H9 (cell line): ENCODE measurements at regions not wholly inside any gene's neighbourhood (a gene's known extent, or its start where the extent isn't known, plus 50 kb on each side); places are given as distances from the start of the nearest gene placed in this dataset.

Experiments
- DNase-seq: peaks from one replicate; pipeline ENCODE4 v3.0.0-alpha.2; 2017
- H2AFZ ChIP-seq: one replicate; pipeline ENCODE4 v1.6.1; 2013; ENCODE audit warnings: mild to moderate bottlenecking, low read length, control low read depth, moderate library complexity
- H2AK5ac ChIP-seq: 2 replicates; pipeline ENCODE4 v1.6.1; 2013; ENCODE audit warnings: low read length, control low read depth, mixed read lengths; ENCODE audit not compliant: insufficient read length
- H2BK120ac ChIP-seq: one replicate; pipeline ENCODE4 v1.6.1; 2013; ENCODE audit warnings: low read depth, mild to moderate bottlenecking, low read length, control low read depth, inconsistent platforms; ENCODE audit not compliant: poor library complexity, severe bottlenecking
- H2BK12ac ChIP-seq: 2 replicates; pipeline ENCODE4 v1.6.1; 2013; ENCODE audit warnings: low read length, control low read depth, mixed read lengths, low read depth; ENCODE audit not compliant: insufficient read length
- H2BK15ac ChIP-seq: 2 replicates; pipeline ENCODE4 v1.6.1; 2013; ENCODE audit warnings: low read depth, low read length, control low read depth
- H2BK20ac ChIP-seq: one replicate; pipeline ENCODE4 v1.6.1; 2013; ENCODE audit warnings: low read depth, mild to moderate bottlenecking, low read length, control low read depth, inconsistent platforms; ENCODE audit not compliant: poor library complexity, severe bottlenecking
- H2BK5ac ChIP-seq: 2 replicates; pipeline ENCODE4 v1.6.1; 2013; ENCODE audit warnings: low read length, control low read depth, mixed read lengths; ENCODE audit not compliant: insufficient read length
- H3K14ac ChIP-seq: 2 replicates; pipeline ENCODE4 v1.6.1; 2013; ENCODE audit warnings: low read length, control low read depth; ENCODE audit not compliant: insufficient read depth
- H3K18ac ChIP-seq: 2 replicates; pipeline ENCODE4 v1.6.1; 2013; ENCODE audit warnings: low read depth, mild to moderate bottlenecking, mixed read lengths, low read length, control low read depth; ENCODE audit not compliant: insufficient read length
- H3K23ac ChIP-seq: 2 replicates; pipeline ENCODE4 v1.6.1; 2013; ENCODE audit warnings: low read length, control low read depth, mixed read lengths, low read depth; ENCODE audit not compliant: insufficient read length
- H3K23me2 ChIP-seq: 2 replicates; pipeline ENCODE4 v1.6.1; 2013; ENCODE audit warnings: low read depth, mild to moderate bottlenecking, mixed read lengths, low read length, control low read depth; ENCODE audit not compliant: insufficient read length, poor library complexity, severe bottlenecking
- H3K27ac ChIP-seq: 2 replicates; pipeline ENCODE4 v1.5.1; 2013; ENCODE audit warnings: low read length, control low read depth, mixed read lengths, low read depth; ENCODE audit not compliant: insufficient read length
- H3K27me3 ChIP-seq: 2 replicates; pipeline ENCODE4 v1.6.1; 2013; ENCODE audit warnings: low read length, control low read depth, inconsistent platforms; ENCODE audit not compliant: insufficient read depth
- H3K4ac ChIP-seq: 2 replicates; pipeline ENCODE4 v1.6.1; 2013; ENCODE audit warnings: low read depth, mild to moderate bottlenecking, control low read depth, inconsistent platforms, low read length, moderate library complexity
- H3K4me1 ChIP-seq: 2 replicates; pipeline ENCODE4 v1.6.1; 2013; ENCODE audit warnings: low read length, control low read depth, inconsistent platforms; ENCODE audit not compliant: insufficient read depth
- H3K4me2 ChIP-seq: 2 replicates; pipeline ENCODE4 v1.6.1; 2013; ENCODE audit warnings: low read length, control low read depth, mixed read lengths; ENCODE audit not compliant: insufficient read length, insufficient read depth
- H3K56ac ChIP-seq: 2 replicates; pipeline ENCODE4 v1.6.1; 2013; ENCODE audit warnings: low read depth, mild to moderate bottlenecking, mixed read lengths, low read length, control low read depth; ENCODE audit not compliant: insufficient read length
- H3K79me1 ChIP-seq: 2 replicates; pipeline ENCODE4 v1.6.1; 2013; ENCODE audit warnings: low read depth, mild to moderate bottlenecking, moderate library complexity, low read length, control low read depth, inconsistent platforms; ENCODE audit not compliant: insufficient read depth, poor library complexity, severe bottlenecking
- H3K79me2 ChIP-seq: 2 replicates; pipeline ENCODE4 v1.6.1; 2013; ENCODE audit warnings: low read length, control low read depth, inconsistent platforms; ENCODE audit not compliant: insufficient read depth
- H3K9ac ChIP-seq: 2 replicates; pipeline ENCODE4 v1.6.1; 2013; ENCODE audit warnings: low read length, control low read depth, mixed read lengths; ENCODE audit not compliant: insufficient read length; ENCODE audit errors: extremely low read depth
- H3K9me3 ChIP-seq: one replicate; pipeline ENCODE4 v1.6.1; 2013; ENCODE audit warnings: low read depth, low read length, inconsistent platforms; ENCODE audit not compliant: control insufficient read depth
- H3T11ph ChIP-seq: one replicate; pipeline ENCODE4 v1.6.1; 2013; ENCODE audit warnings: mild to moderate bottlenecking, low read length, control low read depth, inconsistent platforms
- H4K20me1 ChIP-seq: one replicate; pipeline ENCODE4 v1.6.1; 2013; ENCODE audit not compliant: control insufficient read depth, insufficient read length, insufficient read depth
- H4K5ac ChIP-seq: 2 replicates; pipeline ENCODE4 v1.6.1; 2013; ENCODE audit warnings: low read depth, mild to moderate bottlenecking, mixed read lengths, low read length, control low read depth; ENCODE audit not compliant: insufficient read length
- H4K8ac ChIP-seq: replicated peaks from 2 replicates; pipeline ENCODE4 v1.6.1; 2013; ENCODE audit warnings: low read length, control low read depth, mixed read lengths, low read depth; ENCODE audit not compliant: insufficient read length
- H4K91ac ChIP-seq: 2 replicates; pipeline ENCODE4 v1.6.1; 2013; ENCODE audit warnings: low read depth, mild to moderate bottlenecking, moderate library complexity, mixed read lengths, low read length, control low read depth; ENCODE audit not compliant: insufficient read length
- H3K27ac Mint-ChIP-seq, 3 experiments: 2 replicates in 2 of 3; 3 replicates in 1 of 3; pipeline ENCODE4 v1.8.0; 2020 to 2021; ENCODE audit warnings: mixed read lengths in 3 of 3, mild to moderate bottlenecking in 1 of 3, moderate library complexity in 1 of 3
- H3K27me3 Mint-ChIP-seq: 2 replicates; pipeline ENCODE4 v1.8.0; 2021; ENCODE audit warnings: low read depth, mild to moderate bottlenecking, moderate library complexity, mixed read lengths
- H3K36me3 Mint-ChIP-seq, 3 experiments: 2 replicates in 2 of 3; 3 replicates in 1 of 3; pipeline ENCODE4 v1.8.0; 2020 to 2021; ENCODE audit warnings: low read depth in 3 of 3, mixed read lengths in 3 of 3; ENCODE audit not compliant: insufficient read depth in 1 of 3
- H3K4me1 Mint-ChIP-seq, 2 experiments: 2 replicates each; pipeline ENCODE4 v1.8.0; 2020; ENCODE audit warnings: mixed read lengths in 2 of 2
- H3K4me3 Mint-ChIP-seq, 2 experiments: 2 replicates in 1 of 2; 3 replicates in 1 of 2; pipeline ENCODE4 v1.8.0; 2020 to 2021; ENCODE audit warnings: mild to moderate bottlenecking in 2 of 2, mixed read lengths in 2 of 2, moderate library complexity in 1 of 2
- H3K9me3 Mint-ChIP-seq, 2 experiments: 2 replicates in 1 of 2; 3 replicates in 1 of 2; pipeline ENCODE4 v1.8.0; 2020; ENCODE audit warnings: mild to moderate bottlenecking in 2 of 2, mixed read lengths in 2 of 2, moderate library complexity in 1 of 2
- CTCF ChIP-seq: fragments of 200-600 bp; sonication (generic); conservative IDR thresholded peaks from 3 replicates; pipeline ENCODE4 v1.8.0; 2021; ENCODE audit warnings: antibody characterized with exemption, mild to moderate bottlenecking
- WGBS: extraction: QIAGEN DNeasy Blood & Tissue Kit; methylation state at CpG from one replicate; pipeline ENCODE4 v1.1.7; 2013; ENCODE audit warnings: missing lambda C conversion rate, low lambda C conversion rate, mixed read lengths; ENCODE audit not compliant: insufficient read length; ENCODE audit errors: extremely low coverage; 5-methylcytosine and 5-hydroxymethylcytosine counted together

GRCh38 chr5:15368835-15369234, 131.1 kb upstream of the FBXL7 start:
- Histone ChIP-seq H3K9ac (no peak overlapping the region), H4K5ac (no peak overlapping the region), H2BK15ac (no peak overlapping the region), H3K27ac (no peak overlapping the region), H3T11ph (no peak overlapping the region), H2BK120ac (no peak overlapping the region), H4K20me1 (no peaks in the 10 kb centered on the region), H3K18ac (no peak overlapping the region), H2BK20ac (no peak overlapping the region), H3K23me2 (no peaks in the 10 kb centered on the region), H4K91ac (no peak overlapping the region), H3K56ac (no peak overlapping the region), H4K8ac (no peak overlapping the region), H3K23ac (no peak overlapping the region), H2BK12ac (no peak overlapping the region), H3K14ac (no peak overlapping the region), H3K4ac (no peak overlapping the region), H3K4me1 (no peaks in the 10 kb centered on the region), H3K9me3 (no peaks in the 10 kb centered on the region), H3K79me2 (no peaks in the 10 kb centered on the region), H2BK5ac (no peak overlapping the region), H3K27me3 (no peaks in the 10 kb centered on the region), H3K4me2 (no peak overlapping the region), H2AK5ac (no peak overlapping the region), H3K79me1 (no peaks in the 10 kb centered on the region), H2AFZ (no peak overlapping the region)
- H3K27me3 Mint-ChIP-seq = no peaks in the 10 kb centered on the region; the same call in 1 of the 2 replicates
- no peak for DNase-seq
- H3K4me3 Mint-ChIP-seq = no peak overlapping the region
- H3K9me3 Mint-ChIP-seq = no peaks in the 10 kb centered on the region; a peak in 1 of 5 replicates
- H3K27ac Mint-ChIP-seq = no peak overlapping the region
- 0 out of 4 replicates have a peak, but pooled peaks cover 0 to under 1% of the 10 kb centered on the region in 2 experiments for H3K4me1 Mint-ChIP-seq
- no CpG with 5 or more reads among the region's 2 CpGs for WGBS
- TF ChIP-seq CTCF = no peak
- H3K36me3 Mint-ChIP-seq = peaks cover 0 to 2% (median 0%) of the 10 kb centered on the region in 3 experiments; a peak in 1 of 7 replicates
